Endodermal cell (in vitro differentiated cells): ENCODE measurements at regions not wholly inside any gene's neighbourhood (a gene's known extent, or its start where the extent isn't known, plus 50 kb on each side); places are given as distances from the start of the nearest gene placed in this dataset.

ENCODE experiments used
- DNase-seq: peaks from one replicate; pipeline ENCODE4 v3.0.0-alpha.2; 2017
- H3K27ac ChIP-seq: 2 replicates; pipeline ENCODE4 v1.5.1; 2013; ENCODE audit warnings: mild to moderate bottlenecking, low read depth, low read length, moderate library complexity
- H3K27me3 ChIP-seq: 2 replicates; pipeline ENCODE4 v1.6.1; 2013; ENCODE audit warnings: mild to moderate bottlenecking, low read length, moderate library complexity; ENCODE audit not compliant: insufficient read depth, control insufficient read depth, poor library complexity, severe bottlenecking
- H3K36me3 ChIP-seq: 2 replicates; pipeline ENCODE4 v1.7.0; 2013; ENCODE audit warnings: mild to moderate bottlenecking, low read length, moderate library complexity; ENCODE audit not compliant: control insufficient read depth, insufficient read depth
- H3K4me1 ChIP-seq: one replicate; pipeline ENCODE4 v1.7.0; 2013; ENCODE audit warnings: low read length; ENCODE audit not compliant: control insufficient read depth, insufficient read depth
- H3K4me3 ChIP-seq: 2 replicates; pipeline ENCODE4 v1.5.1; 2013; ENCODE audit warnings: mild to moderate bottlenecking, low read length, moderate library complexity
- H3K9ac ChIP-seq: 2 replicates; pipeline ENCODE4 v1.6.1; 2013; ENCODE audit warnings: mild to moderate bottlenecking, low read length, moderate library complexity; ENCODE audit not compliant: poor library complexity, severe bottlenecking; ENCODE audit errors: extremely low read depth
- H3K9me3 ChIP-seq: 2 replicates; pipeline ENCODE4 v1.6.1; 2013; ENCODE audit warnings: mild to moderate bottlenecking, low read length, moderate library complexity; ENCODE audit not compliant: control insufficient read depth
- H3K27ac Mint-ChIP-seq: 2 replicates; pipeline ENCODE4 v1.8.0; 2020; ENCODE audit warnings: mixed read lengths
- H3K27me3 Mint-ChIP-seq: 2 replicates; pipeline ENCODE4 v1.8.0; 2021; ENCODE audit warnings: mild to moderate bottlenecking, mixed read lengths; ENCODE audit not compliant: insufficient read depth
- H3K36me3 Mint-ChIP-seq: 2 replicates; pipeline ENCODE4 v1.8.0; 2020; ENCODE audit warnings: low read depth, mixed read lengths
- H3K4me1 Mint-ChIP-seq: 2 replicates; pipeline ENCODE4 v1.8.0; 2020; ENCODE audit warnings: mixed read lengths
- H3K4me3 Mint-ChIP-seq: 2 replicates; pipeline ENCODE4 v1.8.0; 2020; ENCODE audit warnings: mild to moderate bottlenecking, moderate library complexity, mixed read lengths
- H3K9me3 Mint-ChIP-seq: 2 replicates; pipeline ENCODE4 v1.8.0; 2020; ENCODE audit warnings: mild to moderate bottlenecking, mixed read lengths
- CTCF ChIP-seq: fragments of 200-600 bp; sonication (generic); conservative IDR thresholded peaks from 2 replicates; pipeline ENCODE4 v1.5.0; 2021; ENCODE audit warnings: antibody characterized with exemption, mild to moderate bottlenecking
- WGBS, 2 experiments: methylation state at CpG; one replicate each; pipeline versions ENCODE4 v1.1.5 to v1.1.7; 2013; ENCODE audit warnings: missing lambda C conversion rate in 2 of 2, mixed read lengths in 1 of 2; ENCODE audit not compliant: insufficient coverage in 1 of 2, insufficient read length in 1 of 2; 5-methylcytosine and 5-hydroxymethylcytosine counted together

- Histone ChIP-seq H3K27ac (no peak overlapping the region), H3K4me1 (no peaks in the 10 kb centered on the region), H3K36me3 (no peaks in the 10 kb centered on the region), H3K9me3 (no peaks in the 10 kb centered on the region), H3K4me3 (no peak overlapping the region), H3K9ac (no peak overlapping the region), H3K27me3 (no peaks in the 10 kb centered on the region)
- Mint-ChIP-seq H3K36me3 (no peaks in the 10 kb centered on the region), H3K9me3 (no peaks in the 10 kb centered on the region), H3K27me3 (no peaks in the 10 kb centered on the region), H3K4me3 (no peak overlapping the region), H3K27ac (no peak overlapping the region), H3K4me1 (no peaks in the 10 kb centered on the region)
- no peak for TF ChIP-seq CTCF
- 83 to 85% methylated on average over 2 of the region's 2 CpGs for WGBS, 2 experiments
- DNase-seq = no peak
Measured at GRCh38 chr13:90806892-90807291, 540.6 kb upstream of the MIR17HG start.

- TF ChIP-seq CTCF = no peak
- no peaks in the 10 kb centered on the region for H3K4me1 Mint-ChIP-seq
- no peak overlapping the region for H3K27ac ChIP-seq
Measured at GRCh38 chr13:90808838-90809237, 538.6 kb upstream of the MIR17HG start.

GRCh38 chr13:90824032-90824431, 523.5 kb upstream of the MIR17HG start:
- Mint-ChIP-seq H3K36me3 (no peaks in the 10 kb centered on the region), H3K27me3 (peaks cover 65% of the 10 kb centered on the region), H3K4me3 (no peak overlapping the region), H3K4me1 (no peaks in the 10 kb centered on the region), H3K9me3 (peaks cover 10% of the 10 kb centered on the region), H3K27ac (no peak overlapping the region)
- no peak overlapping the region for H3K9ac ChIP-seq
- H3K27me3 ChIP-seq = peaks cover 44% of the 10 kb centered on the region
- no peaks in the 10 kb centered on the region for H3K4me1 ChIP-seq
- no peak for TF ChIP-seq CTCF
- H3K9me3 ChIP-seq = peaks cover 6% of the 10 kb centered on the region
- H3K4me3 ChIP-seq = no peak overlapping the region
- DNase-seq = no peak
- H3K27ac ChIP-seq = no peak overlapping the region
- H3K36me3 ChIP-seq = no peaks in the 10 kb centered on the region
- 88 to 100% methylated on average over 1 of the region's 2 CpGs for WGBS, 2 experiments

More at GRCh38 chr13:90808838-90809237, 538.6 kb upstream of the MIR17HG start:
- Histone ChIP-seq H3K4me1 (no peaks in the 10 kb centered on the region), H3K9me3 (no peaks in the 10 kb centered on the region), H3K9ac (no peak overlapping the region), H3K4me3 (no peak overlapping the region), H3K27me3 (no peaks in the 10 kb centered on the region), H3K36me3 (no peaks in the 10 kb centered on the region)
- no peak for DNase-seq
- Mint-ChIP-seq H3K9me3 (no peaks in the 10 kb centered on the region), H3K36me3 (no peaks in the 10 kb centered on the region), H3K27ac (no peak overlapping the region), H3K27me3 (no peaks in the 10 kb centered on the region), H3K4me3 (no peak overlapping the region)
